DMS153 (cell line): ENCODE measurements at regions not wholly inside any gene's neighbourhood (a gene's known extent, or its start where the extent isn't known, plus 50 kb on each side); places are given as distances from the start of the nearest gene placed in this dataset.
"Not testable (repeated sequence)": the region's sequence is repeated elsewhere in the genome, so short reads cannot be mapped to it uniquely, and the experiment has no call there.

Source experiments
- DNase-seq: peaks from one replicate; lab custom pipeline; 2025; lab: John Stamatoyannopoulos, UW

DNA sequence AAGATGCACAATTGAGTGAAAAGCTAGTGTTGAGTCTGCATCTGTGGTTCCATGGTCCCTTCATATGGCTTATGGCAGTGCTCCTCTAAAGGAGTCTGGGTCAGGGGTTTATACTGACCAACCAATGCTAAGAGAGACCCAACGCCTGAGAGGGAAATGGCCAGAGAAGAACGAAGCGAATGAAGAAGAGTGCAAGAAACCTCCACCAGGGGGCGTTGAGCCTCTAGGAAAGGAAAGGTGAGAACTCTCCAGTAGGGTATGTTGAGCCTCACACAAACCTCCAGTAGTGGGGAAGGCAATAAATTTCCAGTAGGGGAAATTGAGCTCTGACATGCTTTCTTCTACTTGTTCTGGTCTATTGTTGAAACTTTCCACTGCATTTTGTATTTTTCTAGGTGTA is 470.6 kb downstream of the PRDM9 start:
- DNase-seq: no peak

DNA sequence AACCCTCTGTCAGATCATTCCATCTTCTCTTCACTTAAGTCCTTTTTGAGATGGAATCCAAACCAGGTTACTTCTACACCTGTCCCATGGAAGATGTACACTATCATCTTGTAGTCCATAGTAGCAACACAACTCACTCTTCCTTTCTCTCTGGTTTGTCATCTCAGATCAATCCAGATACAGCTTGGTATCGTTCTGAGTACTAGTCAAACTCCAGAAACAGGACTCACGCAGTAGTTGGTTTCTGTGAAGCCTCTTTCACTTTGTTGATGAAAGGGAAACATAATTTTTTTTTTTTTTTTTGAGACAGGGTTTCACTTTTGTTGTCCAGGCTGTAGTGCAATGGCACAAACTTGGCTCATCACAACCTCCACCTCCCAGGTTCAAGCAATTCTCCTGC is 484.0 kb downstream of the PRDM9 start:
- no peak for DNase-seq

DNA sequence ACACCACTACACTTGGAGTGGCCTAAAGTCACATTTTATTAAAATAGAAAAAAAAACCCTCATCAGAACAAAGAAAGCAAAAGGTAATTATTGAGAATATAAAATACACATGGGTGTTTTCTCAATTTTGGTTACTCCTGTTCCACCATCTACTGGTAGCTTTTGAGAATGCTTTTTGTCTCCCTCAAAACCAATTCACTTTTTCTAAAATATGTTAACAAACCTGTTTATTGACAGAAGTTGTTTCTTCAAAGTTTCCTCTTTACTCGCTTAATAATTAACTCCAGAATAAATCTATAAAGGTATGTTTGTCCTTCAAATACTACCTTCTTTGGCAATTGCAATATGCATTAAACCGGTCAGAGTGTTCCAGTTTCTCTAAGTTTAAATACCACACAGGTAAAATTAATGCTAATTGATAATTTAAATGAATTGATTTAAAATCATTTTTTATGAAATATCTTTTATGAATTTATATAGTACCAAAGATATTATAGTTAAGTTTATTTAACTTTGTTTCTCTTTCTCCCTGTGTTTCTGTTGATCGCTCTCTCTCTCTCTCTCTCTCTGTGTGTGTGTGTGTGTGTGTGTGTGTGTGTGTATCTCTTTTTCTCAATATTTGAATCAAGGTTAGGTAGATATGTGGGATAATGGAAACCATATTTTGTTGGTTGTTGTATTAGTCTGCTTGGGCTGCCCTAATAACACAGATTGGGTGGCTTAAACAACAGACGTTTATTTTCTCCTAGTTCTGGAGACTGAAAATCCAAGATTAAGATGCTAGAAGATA is 487.4 kb downstream of the PRDM9 start:
- no peak for DNase-seq

DNA sequence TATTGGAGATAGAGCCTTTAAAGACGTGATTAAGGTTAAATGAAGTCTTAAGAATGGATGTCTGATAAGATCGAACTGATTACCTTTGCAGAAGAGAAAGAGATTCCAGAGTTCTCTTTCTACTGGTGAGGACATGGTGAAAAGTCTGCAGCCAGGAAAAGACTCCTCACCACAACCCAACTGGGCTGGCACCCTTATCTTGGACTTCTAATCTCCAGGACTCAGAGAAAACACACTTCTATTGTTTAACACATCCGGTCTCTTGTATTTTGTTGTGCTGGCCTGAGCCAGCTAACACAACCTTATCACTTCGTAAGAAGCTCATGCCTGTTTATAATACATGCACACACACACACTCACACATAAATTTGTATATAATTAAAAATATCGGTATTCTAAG is 489.1 kb downstream of the PRDM9 start:
- no peak for DNase-seq

DNA sequence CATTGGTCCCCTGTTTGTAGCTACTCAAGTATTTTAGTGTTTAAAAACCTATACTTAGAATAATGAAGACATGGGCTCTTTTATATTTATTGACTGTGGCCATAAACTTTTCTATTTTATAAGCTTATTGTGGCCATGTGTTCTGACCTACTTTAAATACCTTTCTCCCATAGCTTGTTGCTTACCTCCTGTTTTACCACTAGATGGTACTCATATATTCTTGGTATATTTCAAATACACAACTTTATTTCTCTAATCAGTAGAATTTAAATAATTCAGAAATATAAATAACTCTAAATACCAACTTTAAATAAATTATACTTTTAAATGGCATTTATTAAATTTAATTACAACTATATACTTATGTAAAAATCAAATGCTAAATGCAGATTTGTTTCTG is 498.0 kb downstream of the PRDM9 start:
- DNase-seq: no peak

DNA sequence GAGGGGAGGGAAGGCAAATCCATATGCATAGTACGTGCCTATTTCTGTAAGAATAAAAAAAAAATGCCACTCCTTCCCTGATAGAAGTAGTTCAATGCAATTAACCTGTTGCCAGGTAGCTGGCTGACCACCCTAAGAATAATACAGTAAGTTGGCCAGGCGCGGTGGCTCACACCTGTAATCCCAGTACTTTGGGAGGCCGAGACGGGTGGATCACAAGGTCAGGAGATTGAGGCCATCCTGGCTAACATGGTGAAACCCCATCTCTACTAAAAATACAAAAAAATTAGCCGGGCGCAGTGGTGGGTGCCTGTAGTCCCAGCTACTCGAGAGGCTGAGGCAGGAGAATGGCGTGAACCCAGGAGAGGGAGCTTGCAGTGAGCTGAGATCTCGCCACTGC is 510.3 kb downstream of the PRDM9 start:
- not testable (repeated sequence) for DNase-seq

DNA sequence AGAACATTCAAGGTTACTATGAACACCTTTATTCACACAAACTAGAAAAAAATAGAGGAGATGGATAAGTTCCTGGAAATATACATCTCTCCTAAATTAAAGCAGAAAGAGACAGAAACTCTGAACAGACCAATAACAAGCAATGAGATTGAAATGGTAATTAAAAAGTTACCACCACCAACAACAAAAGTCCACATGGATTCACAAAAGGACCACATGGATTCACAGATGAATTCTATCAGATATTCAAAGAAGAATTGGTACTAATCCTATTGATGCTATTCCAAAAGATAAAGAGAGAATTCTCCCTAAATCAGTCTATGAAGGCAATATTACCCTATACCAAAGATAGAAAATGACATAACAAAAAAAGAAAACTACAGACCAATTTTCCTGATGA is 518.9 kb downstream of the PRDM9 start:
- no peak for DNase-seq

DNA sequence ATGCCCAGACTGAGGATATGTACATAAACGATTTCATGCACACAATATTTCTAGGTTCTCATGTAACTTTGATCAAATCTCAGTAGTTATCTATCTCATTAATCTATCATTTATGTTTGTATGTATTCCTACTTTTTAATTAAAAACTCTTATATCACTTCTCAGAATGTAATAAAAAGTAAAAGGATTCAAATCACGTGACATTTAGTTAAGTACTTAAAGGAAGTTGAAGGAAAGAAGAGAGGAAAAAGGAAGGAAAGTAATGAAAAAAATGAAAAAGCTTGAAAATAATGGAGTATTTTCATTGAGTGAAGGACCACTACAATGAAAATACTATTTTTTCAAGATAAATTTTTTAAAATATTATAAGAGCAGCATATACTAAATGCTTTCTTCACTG is 535.3 kb downstream of the PRDM9 start:
- no peak for DNase-seq

DNA sequence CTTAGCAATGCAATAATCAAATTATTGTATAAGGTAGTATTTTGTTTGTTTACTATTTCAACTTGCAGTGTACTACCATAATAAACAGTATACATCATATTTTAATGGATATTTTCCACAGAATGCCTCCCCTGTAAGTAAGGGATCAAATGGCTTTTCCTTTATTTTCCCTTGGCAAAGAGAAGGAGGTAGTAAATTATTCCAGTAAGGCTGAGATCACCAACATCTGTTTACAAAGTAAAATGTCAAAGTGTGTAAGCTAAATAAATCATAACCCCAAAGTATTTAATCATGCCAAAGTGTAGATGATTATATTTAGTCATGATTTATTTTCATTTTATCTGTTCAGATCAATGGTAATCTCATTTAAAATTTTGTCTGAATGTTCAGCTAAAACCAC is 537.6 kb downstream of the PRDM9 start:
- DNase-seq: no peak

DNA sequence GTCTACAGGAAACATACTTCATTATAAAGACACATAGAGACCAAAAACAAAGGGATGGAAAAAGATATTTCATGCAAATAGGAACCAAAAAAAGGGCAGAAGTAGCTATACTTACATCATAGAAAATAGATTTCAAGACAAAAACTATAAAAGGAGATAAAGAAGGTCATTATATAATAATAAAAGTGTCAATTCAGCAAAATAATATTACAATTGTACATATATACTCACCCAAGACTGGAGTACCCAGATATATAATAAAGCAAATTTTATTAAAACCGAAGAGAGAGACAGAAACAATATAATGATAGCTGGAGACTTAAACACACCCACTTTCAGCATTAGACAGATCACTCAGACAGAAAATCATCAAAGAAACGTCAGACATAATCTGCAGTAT is 546.3 kb downstream of the PRDM9 start:
- no peak for DNase-seq

DNA sequence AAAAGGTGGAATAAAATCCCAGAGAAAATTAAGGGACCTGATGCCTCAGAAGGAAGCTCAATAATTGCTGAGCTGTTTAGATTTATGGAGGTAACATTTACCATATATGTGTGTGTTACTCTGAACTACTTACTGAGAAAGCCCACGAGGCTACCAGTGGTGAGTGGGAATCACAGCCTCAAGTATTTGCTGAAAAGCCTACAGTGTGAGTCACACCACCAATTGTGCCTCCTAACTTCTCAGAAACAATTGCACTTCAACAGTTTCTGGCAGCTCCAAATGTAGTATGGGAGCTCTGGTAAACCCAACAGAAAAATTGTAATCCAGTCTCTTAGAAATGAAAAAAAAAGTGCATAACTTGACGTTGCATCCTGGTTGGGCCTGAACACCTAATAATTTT is 551.6 kb downstream of the PRDM9 start:
- no peak for DNase-seq

DNA sequence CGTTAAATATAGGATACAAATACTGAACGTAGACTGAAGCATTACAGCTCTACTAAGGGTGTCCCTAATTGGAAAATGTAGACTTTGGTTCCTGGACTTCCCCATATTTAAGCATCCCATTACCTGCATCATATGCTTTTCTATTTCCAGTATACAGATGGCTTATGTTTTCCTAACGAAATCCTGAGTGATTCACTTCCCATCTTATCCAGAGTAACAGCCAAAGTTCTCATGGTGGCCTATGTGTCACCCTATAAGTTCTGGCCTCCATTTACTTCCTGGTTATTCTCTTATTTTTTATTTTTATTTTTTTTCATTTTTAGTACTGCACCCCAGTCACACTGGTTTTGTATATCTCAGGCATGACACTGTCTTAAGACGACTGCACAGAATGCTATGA is 552.3 kb downstream of the PRDM9 start:
- DNase-seq: no peak

DNA sequence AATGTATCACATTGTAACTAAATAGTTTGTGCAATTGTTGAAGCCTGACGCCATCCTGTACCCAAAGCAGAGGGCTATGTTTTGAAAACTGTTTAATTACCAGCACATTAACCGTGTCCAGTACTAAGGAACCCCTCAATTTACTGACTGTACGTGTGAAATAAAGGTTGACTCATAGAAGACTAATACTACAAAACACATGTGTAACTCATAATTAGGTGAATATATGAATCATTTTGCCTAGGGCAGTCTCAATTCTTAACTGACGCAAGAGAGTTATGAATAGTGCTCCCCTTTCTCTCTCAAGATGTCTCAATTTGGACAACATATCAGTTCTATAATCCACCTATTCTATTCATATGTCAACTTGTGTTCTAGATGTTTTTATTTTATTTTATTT is 558.4 kb downstream of the PRDM9 start:
- no peak for DNase-seq

DNA sequence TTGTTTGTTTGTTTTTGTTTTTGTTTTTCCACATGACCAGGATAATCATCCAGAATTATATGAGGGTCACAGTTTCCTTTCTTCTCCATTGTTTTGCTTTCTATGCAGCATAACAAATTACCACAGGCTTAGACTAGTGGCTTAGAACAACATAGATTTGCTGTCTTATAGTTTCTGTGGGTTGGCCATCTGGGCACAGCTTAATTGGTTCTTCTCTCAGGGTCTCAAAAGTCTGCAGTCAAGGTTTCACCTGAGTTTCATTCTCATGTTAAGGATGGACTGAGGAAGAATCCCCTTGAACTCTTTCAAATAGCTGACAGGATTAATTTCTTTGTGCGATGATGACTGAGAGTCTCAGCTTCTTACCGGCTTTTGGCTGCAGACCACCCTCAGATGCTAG is 559.8 kb downstream of the PRDM9 start:
- no peak for DNase-seq

DNA sequence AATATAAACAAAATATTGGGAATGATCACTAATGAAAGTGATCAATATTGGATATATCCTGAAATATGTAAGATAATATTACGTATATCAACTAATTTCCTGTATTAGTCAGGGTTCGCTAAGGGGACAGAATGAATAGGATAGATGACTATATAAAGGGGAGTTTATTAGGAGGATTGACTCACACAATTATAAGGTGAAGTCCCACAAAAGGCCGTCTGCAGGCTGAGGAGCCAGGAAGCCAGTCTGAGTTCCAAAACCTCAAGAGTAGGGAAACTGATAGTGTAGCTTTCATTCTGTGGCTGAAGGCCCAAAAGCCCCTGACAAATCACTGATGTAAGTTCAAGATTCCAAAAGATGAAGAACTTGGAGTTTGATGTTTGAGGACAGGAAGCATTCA is 561.1 kb downstream of the PRDM9 start:
- no peak for DNase-seq

DNA sequence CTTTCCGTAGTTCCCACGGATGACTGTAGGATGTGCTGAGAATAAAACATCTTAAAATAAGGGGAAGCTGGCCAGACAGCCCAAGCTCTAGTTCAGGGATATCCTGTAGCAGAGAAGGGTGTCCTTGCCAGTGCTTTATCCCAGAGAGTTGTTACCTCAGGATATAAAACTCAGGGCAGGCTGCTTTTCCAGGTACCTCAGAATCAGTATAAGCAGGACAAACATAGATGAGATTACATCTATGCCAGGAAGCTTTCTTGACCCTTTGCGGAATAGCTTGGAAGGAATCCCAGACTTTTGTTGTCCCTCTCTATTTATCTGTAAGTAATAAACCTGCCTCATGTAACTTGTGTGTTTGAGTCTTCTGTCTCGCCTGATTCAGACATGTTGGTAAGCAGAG is 565.7 kb downstream of the PRDM9 start:
- DNase-seq: no peak

DNA sequence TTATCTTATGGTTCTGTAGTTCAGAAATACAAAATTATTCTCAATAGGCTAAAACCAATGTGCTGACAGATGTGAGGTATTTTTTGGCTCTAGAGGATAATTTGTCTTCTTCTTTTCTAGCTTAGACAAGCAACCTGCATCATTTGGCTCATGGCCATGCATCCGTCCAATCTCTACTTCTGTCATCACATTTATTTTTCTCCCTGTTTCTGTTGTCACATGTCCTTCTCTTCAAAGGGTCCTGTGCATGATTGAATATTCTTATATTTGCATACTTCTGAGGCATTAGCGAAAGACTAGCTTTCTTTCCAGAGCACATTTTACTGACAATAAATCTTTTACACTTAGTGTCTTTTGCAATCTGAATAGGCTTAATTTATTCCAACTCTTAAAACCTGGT is 564.7 kb downstream of the CDH10 start:
- no peak for DNase-seq

DNA sequence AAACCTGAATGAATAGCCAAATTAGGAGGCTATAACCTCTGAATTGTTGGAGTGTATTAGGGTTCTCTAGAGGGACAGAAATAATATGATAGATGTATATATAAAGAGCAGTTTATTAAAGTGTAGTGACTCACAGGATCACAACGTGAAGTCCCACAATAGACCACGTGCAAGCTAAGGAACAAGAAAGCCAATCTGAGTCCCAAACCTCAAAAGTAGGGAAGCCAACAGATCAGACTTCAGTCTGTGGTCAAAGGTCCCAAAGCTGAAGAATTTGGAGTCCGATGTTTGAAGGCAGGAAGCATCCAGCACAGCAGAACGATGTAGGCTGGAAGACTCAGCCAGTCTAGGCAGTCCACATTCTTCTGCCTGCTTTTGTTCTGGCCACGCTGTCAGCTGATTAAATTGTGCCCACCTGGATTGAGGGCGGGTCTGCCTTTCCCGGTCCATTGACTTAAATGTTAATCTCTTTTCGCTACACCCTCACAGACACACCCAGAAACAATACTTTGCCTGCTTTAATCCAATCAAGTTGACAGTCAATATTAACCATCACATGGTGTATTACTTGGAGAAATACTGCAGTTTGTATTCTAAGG is 550.6 kb downstream of the CDH10 start:
- no peak for DNase-seq

DNA sequence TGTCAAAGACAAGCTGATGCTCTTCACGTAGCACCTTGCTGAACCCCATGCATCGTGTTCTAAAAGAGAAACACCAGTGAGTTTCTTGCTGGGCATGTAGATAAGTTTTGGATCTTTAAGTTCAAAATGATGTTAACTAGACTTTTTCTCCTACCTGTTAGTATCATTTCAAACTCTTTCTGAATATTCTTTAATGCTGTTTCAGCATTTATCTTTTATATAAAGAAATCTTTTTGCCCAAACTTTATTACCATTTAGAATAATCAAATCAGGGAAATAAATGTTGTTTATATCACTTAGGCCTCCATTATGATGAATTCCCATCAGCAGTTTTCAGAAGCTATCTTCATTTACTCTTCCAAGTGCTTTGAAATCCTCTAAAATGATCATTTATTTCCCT is 542.8 kb downstream of the CDH10 start:
- DNase-seq: no peak

DNA sequence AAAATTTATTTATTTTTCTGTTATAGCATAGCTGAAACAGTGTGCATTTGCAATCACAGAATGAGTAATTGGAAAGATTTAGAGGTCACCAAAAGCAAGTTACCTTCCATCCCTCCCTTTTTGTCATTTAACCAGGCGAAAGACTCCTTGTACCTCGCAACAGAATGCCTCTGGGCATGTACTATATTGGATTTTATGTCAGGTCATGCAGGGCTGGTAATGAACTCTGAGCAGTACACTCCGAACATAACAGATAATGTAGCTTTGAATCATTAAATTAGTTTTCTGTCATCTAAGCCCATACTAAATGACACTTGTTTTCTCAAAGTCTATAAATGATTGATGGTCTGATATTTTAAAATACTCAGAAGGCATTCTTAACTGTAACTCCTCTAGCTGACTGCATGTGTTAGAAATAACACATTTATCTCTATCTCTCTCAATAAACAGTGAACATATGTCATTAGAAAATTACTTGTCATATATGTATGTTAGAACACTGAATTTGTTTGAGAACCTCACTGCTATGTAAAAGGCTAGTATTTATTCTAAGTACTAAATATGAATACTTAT is 541.2 kb downstream of the CDH10 start:
- no peak for DNase-seq

DNA sequence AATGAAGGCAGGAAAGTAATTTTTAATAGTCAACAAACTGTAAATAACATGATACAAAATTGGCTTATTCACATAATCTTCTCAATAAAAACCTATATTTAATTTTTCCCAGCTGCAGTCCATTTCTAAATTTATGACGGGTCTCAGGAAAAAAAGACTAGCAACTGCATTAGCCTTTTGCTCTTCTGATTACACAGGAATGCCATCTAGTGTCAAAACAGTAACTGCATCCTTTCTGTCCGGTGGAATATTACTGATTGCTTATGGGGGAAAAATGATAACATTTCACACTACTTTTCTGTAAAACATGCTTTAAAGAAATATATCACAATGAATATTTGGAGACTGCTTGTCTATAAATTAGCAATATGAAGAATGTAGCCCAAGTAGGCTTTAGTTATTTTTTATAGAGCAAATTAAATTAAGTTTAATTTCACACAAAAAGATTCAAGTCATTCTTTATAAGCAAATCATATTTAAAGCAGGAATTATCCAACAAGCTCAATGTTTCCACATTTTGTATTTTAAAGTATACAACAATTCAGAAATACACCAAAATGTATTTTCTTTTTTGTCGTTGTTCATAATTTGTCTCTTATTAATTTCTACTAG is 534.7 kb downstream of the CDH10 start:
- DNase-seq: peak; percentile 2

DNA sequence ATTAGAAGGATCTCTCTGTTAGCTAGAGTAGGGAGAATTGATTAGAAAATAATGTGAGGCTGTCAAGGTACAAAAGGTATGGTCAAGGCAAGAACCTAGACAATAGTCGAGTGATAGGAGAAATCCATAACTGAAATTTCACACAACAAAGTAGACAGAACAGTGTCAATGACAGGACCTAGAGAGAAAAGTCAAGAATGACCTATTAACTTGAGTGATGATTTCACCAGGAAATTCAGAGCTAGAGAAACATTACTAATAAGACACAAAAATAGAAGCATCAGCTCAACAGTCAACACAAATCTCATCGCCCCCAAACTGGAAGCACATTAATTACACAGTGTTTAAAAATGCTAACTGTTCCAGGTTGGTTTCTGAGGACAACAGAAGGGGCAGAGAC is 532.4 kb downstream of the CDH10 start:
- DNase-seq: no peak

DNA sequence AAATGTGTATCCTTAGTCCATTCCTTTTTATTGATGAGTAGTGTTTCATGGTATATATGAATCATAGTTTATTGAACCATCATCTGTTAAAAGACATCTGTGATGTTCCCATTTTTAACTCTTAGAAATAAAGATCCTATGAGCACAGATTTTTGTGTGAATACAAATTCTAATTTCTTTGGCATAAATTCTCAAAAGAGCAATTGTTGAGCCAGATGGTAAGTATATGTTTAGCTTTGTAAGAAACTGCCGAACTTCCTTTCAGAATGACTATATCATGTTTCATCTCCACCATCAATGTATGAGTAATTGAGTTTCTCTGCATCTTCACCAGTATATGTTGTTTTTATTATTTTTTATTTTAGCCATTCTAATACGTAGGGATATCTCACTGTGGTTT is 526.4 kb downstream of the CDH10 start:
- DNase-seq: no peak
